Kidney (tissue), 13 donors: ENCODE measurements at regions not wholly inside any gene's neighbourhood (a gene's known extent, or its start where the extent isn't known, plus 50 kb on each side); places are given as distances from the start of the nearest gene placed in this dataset.

ENCODE experiments used
- DNase-seq, 5 donors: peaks; one replicate each; pipeline ENCODE4 v3.0.0-alpha.2; 2013 to 2020
- FAIRE-seq: peaks from 2 replicates; lab custom pipeline; 2012; peaks lifted over from hg19 to GRCh38; lab: Jason Lieb, UNC
- H3K27ac ChIP-seq, 2 donors: one replicate each; pipeline ENCODE4 v1.7.0; 2013; ENCODE audit warnings: low read depth in 2 of 2, low read length in 2 of 2, inconsistent platforms in 1 of 2
- H3K27me3 ChIP-seq: one replicate; pipeline ENCODE4 v1.7.1; 2013; ENCODE audit warnings: low read length, inconsistent platforms; ENCODE audit not compliant: control insufficient read depth, insufficient read depth
- H3K36me3 ChIP-seq, 3 donors: one replicate each; pipeline versions ENCODE4 v1.7.0 to v1.7.1; 2013; ENCODE audit warnings: low read length in 3 of 3, control low read depth in 1 of 3, inconsistent platforms in 1 of 3; ENCODE audit not compliant: insufficient read depth in 3 of 3, control insufficient read depth in 2 of 3
- H3K4me1 ChIP-seq, 3 donors: one replicate each; pipeline versions ENCODE4 v1.7.0 to v1.7.1; 2013; ENCODE audit warnings: low read length in 3 of 3, inconsistent platforms in 1 of 3, low read depth in 1 of 3; ENCODE audit not compliant: control insufficient read depth in 2 of 3, insufficient read depth in 2 of 3
- H3K4me3 ChIP-seq, 3 donors: one replicate each; pipeline versions ENCODE4 v1.7.0 to v1.8.1; 2013; ENCODE audit warnings: low read length in 3 of 3, control low read depth in 1 of 3, inconsistent platforms in 1 of 3
- H3K9ac ChIP-seq, 3 donors: one replicate each; pipeline versions ENCODE4 v1.7.0 to v1.7.1; 2013; ENCODE audit warnings: low read length in 3 of 3, control low read depth in 1 of 3, inconsistent platforms in 1 of 3
- H3K9me3 ChIP-seq, 3 donors: one replicate each; pipeline versions ENCODE4 v1.7.0 to v1.7.1; 2013; ENCODE audit warnings: low read length in 3 of 3, control low read depth in 1 of 3, inconsistent platforms in 1 of 3; ENCODE audit not compliant: control insufficient read depth in 2 of 3, insufficient read depth in 1 of 3
- CTCF ChIP-seq: IDR thresholded peaks from 3 replicates; pipeline ENCODE4 v1.5.1; 2012; ENCODE audit warnings: mild to moderate bottlenecking, moderate library complexity, borderline replicate concordance; ENCODE audit not compliant: insufficient read depth; ENCODE audit errors: extremely low read depth
- intact Hi-C: fragments of 100-400 bp; cut with DNase I; formaldehyde crosslinking; loops from one replicate; pipeline ENCODE4 v1.11.1; 2022
- donor health status: control.
- donor health status: control.
- donor health status: control.
- donor health status: control.
- donor health status: control.
- donor health status: DM: yes; HTN: yes; CAD: no.
- donor health status: Normal renal cell carcinoma (clear cell type).

- no peaks in the 10 kb centered on the region for H3K27me3 ChIP-seq
- no peaks in the 10 kb centered on the region for H3K9me3 ChIP-seq
- H3K9ac ChIP-seq = no peak overlapping the region
- TF ChIP-seq CTCF = no peak
- H3K27ac ChIP-seq = no peak overlapping the region
- DNase-seq (peak in 2 of 5 donors; percentile 43 to 51), FAIRE-seq (no peak)
- H3K4me1 ChIP-seq = no peaks in the 10 kb centered on the region
- H3K4me3 ChIP-seq = no peak overlapping the region
- intact Hi-C loops = no loop called here
- H3K36me3 ChIP-seq = no peaks in the 10 kb centered on the region
Observed at GRCh38 chr5:159452480-159453167, 122.3 kb upstream of the IL12B start.

- H3K27me3 ChIP-seq = no peaks in the 10 kb centered on the region
- H3K4me3 ChIP-seq = no peak overlapping the region
- H3K9ac ChIP-seq = no peak overlapping the region
- DNase-seq = peak in 3 of 5 donors; percentile 21 to 50 (median 38)
- no peaks in the 10 kb centered on the region for H3K4me1 ChIP-seq
- intact Hi-C loops = no loop called here
- TF ChIP-seq CTCF = no peak
- no peaks in the 10 kb centered on the region for H3K36me3 ChIP-seq
- FAIRE-seq = no peak
- H3K9me3 ChIP-seq = no peaks in the 10 kb centered on the region
- no peak overlapping the region for H3K27ac ChIP-seq
Observed at GRCh38 chr5:159453209-159453608, 122.9 kb upstream of the IL12B start.

- TF ChIP-seq CTCF = no peak
- intact Hi-C loops = no loop called here
- no peak overlapping the region for H3K9ac ChIP-seq
- H3K9me3 ChIP-seq = no peaks in the 10 kb centered on the region
- H3K27ac ChIP-seq = no peak overlapping the region
- H3K27me3 ChIP-seq = no peaks in the 10 kb centered on the region
- FAIRE-seq (no peak), DNase-seq (no peak)
- no peaks in the 10 kb centered on the region for H3K36me3 ChIP-seq
- no peak overlapping the region for H3K4me3 ChIP-seq
- no peaks in the 10 kb centered on the region for H3K4me1 ChIP-seq
Observed at GRCh38 chr5:159456261-159456660, 126.0 kb upstream of the IL12B start.
